HG03378 (cell line): ENCODE measurements at regions not wholly inside any gene's neighbourhood (a gene's known extent, or its start where the extent isn't known, plus 50 kb on each side); places are given as distances from the start of the nearest gene placed in this dataset.

Experiments used
- ATAC-seq: cut with Tn5 transposase; IDR thresholded peaks from one replicate; pipeline ENCODE4 v1.9.1; 2021; ENCODE audit warnings: mild to moderate bottlenecking, moderate library complexity; ENCODE audit not compliant: unreplicated experiment

DNA sequence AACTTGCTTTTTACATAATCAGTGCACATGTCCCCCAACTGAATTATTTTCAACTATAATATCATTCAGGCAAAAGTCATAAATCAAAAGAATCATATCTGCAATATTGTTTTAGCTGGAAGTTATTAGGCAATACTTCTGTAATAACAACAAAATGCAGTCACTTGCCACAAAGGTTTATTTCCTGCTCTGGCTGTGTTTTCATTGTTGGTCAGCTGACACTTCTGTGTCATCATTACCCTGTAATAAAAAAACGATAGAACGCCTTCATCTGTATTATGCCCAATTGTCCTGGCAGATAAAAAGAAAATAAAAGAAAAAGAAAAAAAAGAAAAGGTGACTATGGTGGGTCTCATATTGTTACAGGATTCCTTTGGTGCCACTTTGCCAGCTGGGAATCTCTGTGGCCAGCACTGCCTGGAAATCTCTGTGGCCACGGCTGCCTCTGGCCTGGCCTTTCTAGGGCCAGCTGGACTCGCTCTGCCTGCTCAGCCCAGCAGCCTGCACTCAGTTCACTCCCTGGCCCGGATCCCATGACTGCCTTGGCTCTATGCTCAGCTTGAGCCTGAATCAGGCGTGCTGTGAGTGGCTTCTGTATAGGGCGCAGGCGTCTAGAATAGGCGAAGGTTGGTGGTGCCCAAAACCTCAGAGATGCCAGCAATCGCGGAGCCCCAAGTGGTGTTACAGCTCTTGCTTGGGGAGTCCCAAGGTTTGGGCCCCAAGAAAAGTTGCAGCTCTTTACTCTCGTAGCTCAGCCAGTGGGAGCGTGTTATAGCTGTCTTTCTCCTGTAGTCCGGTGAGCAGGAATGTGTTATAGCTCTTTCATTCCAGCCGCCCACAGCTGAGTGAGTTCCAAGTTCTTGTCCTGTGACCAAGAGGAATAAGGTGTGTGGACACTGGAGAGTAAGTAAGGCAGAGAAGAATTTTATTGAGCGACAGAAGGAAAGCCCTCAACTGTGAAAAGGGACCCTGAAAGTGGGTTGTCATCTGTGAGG lies 1227.1 kb downstream of the SLITRK1 start:
- ATAC-seq, result no peak

DNA sequence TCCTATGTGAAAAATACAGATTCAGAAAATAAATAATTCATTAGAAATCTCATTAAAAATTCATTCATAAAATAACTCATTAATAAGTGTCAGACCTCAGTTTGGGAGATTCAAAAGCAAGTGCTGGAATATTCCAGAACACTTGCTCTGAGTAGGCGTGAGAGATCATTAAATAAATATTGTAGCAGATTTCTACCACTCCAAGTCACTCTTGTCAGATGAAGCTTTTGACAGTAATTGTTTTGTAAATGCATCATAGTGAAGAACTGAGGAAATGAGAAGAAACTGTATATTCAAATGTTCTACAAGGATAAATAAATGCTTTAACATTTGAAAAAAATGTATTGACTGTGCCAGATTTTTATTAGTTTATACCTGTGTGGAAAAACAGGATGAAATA lies 1228.1 kb downstream of the SLITRK1 start:
- no peak for ATAC-seq

DNA sequence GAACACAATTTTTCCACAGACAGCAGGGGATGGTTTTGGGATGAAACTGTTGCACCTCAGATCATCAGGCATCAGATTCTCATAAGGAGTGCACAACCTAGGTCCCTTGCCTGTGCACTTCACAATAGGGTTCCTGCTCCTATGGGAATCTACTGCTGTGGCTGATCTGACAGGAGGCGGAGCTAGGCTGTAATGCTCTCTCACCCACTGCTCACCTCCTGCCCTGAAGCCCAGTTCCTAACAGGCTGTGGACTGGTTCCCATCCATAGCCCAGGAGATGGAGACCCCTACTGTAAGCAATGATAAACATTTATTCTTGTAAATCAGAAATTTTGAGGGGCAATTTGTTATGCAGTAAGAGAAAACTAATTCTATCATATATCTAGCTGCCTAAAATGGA lies 1234.7 kb downstream of the SLITRK1 start:
- ATAC-seq, result no peak

DNA sequence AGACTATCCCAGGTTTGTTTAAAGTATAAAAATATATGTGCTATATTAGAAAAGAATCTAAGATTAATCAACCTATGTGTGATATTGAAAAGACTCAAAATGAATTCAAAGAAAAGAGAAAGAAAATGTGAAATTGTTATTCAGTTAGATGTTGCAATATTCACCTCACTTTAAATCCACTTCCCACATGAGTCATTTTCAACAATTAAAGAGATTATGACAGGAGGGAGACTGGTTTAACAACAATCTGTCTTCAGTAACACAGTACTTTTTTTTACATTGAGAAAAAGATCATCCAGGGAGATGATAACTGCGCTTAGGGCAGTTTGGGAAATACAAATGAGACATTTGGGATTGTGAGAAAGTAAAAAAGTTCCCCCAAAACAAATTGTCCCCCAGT lies 1246.2 kb downstream of the SLITRK1 start:
- no peak for ATAC-seq

DNA sequence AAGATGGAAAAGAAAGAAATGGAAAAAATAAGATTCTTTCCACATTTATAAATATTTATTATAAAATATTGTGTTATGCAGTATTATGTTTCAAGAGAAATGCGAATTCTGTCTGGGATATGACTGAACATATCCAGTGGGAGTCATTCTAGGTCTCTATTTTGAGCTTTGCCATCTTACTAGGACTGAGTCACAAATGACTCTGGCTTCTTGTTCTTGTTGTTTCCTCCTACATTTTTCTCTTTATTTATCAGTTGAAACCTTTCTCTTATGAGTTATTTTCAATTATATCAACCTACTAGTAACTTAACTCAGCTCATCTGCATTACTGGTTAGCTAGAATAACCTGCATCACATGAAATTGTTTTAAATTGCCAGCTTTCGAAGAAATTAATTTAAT lies 1247.3 kb downstream of the SLITRK1 start:
- no peak for ATAC-seq

DNA sequence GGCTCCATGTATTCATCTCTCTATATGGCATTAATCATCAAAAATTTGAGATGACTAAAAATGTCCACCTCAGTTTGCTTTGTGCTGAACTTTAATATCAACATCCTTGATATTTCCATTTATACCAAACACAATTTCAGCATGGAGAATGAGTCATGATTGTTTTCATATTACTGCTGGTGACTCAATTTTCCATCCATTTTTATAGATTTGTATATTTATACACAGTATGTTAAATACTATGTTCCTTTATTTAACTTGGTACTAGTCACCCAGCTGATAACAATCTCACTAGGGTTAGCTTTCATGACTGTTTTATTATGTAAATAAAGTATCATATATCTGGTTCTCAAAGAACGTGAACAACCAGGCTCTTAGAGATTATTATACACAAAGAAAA lies 1255.1 kb downstream of the SLITRK1 start:
- no peak for ATAC-seq

DNA sequence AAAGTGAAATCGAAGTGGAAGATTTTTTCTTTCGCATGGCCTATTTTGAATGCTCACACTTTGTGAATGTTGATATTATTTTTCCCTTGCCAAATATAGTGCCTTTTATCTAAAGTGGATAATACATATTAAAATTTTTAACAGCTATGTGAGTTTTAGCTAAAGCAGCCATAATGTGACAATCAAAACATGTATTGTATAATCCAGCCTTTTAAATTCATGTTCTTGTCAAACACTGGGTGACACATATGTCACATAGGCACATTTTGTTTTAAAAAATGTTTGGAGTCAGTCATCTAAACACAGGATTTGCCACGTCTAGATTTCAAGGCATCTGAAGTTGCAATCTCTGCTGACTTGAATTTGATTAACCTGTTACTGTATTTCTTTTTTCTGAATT lies 1256.6 kb downstream of the SLITRK1 start:
- no peak for ATAC-seq

DNA sequence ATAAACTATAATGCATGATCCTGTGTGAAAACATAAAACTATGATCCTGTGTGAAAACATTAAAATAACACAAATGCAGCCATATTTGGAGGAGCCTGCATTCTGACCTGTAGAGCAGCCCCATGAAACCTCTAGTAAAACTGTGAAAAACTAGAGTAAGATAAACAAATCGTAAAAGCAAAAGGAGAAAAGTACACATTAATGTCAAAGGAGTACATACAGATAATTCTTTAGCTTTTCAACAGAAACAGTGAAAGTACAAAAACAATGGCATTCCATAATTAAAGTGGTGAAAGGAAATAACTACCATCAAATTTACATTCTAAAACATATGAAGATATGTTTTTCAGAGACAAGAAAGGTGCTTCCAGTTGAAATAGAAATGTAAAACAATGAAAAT lies 1267.2 kb downstream of the SLITRK1 start:
- no peak for ATAC-seq

DNA sequence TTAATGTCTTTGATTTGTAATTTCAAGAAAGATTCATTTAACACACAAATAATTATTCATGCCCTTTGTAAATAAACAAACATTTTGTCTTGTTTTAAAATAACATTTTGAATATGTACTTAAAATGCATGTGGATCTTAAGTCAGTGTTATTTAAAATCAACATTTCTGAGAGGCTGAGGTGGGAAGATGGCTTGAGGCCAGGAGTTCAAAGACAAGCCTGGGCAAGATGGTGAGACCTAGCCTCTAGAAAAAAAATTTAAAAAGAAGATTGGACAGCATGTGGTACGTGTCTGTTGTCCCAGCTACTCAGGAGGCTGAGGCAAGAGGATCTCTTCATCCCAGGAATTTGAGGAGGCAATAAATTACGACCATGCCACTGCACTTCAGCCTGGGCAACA lies 1268.2 kb downstream of the SLITRK1 start:
- ATAC-seq, result no peak

DNA sequence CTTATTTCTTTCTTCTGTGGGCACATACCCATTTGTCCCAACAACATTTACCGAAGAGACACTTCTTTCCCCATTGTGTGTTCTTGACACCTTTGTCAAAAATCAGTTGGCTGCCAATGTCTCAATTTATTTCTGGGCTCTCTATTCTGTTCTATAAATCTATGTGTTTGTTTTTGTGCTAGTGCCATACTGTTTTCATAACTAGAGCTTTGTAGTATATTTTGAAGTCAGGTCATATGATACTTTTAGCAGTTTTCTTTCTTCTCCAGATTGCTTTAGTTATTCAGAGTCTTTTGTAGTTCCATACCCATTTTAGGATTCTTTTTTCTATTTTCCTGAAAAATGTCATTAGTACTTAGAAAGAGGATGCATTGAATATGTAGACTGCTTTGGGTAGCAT lies 1276.3 kb downstream of the SLITRK1 start:
- ATAC-seq, result no peak

DNA sequence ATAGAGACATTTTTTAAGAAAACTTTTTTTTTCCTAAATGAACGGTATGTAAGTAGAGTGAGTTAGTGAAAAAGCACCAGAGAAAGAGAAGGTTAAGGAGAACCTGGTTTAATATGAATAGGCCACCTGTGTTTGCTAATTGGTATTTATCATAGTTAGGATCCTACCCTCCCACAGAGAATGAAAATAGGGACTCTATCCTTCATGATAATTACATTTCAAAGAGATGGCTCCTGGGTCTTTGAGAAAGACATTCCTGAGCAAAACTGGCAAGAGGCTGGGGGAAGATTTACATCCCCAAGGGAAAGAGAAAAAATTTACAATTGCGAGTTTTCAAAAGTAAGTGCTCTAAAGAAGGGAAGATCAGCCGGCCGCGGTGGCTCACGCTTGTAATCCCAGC lies 1284.5 kb downstream of the SLITRK1 start:
- ATAC-seq, result no peak

DNA sequence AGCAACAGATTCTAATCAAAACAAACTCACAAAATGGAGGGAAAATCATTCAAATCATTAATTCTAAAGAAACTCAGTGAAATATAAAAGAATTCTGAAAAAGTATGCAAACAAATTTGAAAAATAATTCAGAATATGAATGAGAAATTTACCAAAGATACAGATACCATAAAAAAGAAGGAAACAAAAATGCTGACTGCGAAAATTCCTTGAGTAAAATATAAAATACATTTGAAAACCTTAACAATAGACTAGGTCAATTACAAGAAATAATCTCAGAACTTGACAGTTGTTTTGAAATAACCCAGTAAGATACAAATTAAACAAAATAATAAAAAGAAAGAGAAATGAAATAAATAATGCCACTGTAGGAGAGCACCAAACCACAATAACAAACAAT lies 1289.0 kb downstream of the SLITRK1 start:
- ATAC-seq, result no peak

DNA sequence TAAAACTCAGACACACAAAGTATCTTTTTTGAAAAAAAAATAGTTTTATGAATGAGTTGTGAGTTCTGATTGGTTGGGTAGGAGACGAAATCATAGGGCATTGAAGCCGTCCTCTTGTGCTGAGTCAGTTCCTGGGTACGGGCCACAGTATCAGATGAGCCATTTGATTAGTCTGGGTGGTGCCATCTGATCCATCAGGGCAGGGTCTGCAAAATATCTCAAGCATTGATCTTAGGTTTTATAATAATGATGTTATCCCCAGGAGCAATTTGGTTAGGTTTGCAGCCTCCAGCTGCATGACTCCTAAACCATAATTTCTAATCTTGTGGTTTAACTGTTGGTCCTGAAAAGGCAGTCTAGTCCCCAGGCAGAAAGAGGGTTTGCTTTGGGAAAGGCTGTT lies 1310.6 kb downstream of the SLITRK1 start:
- ATAC-seq, result no peak

DNA sequence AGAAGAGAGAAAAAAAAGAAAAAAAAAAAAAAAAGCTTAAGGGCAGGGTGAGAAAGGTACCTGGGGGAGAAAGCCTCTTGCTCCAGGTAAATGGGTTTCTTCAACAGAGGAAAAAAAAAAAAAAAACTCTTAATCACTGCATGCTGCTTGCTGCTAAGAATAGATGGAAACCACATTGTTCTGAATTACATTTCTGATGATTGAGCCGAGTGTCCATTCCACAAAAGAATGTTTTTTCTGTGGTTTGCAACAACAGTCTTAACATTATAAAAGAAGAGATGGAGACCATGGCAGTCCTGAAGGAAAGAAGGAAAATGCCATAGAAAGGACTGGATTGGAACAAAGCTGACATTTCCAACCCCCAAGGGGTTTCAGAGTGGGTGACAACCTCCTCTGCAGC lies 1312.7 kb downstream of the SLITRK1 start:
- no peak for ATAC-seq

DNA sequence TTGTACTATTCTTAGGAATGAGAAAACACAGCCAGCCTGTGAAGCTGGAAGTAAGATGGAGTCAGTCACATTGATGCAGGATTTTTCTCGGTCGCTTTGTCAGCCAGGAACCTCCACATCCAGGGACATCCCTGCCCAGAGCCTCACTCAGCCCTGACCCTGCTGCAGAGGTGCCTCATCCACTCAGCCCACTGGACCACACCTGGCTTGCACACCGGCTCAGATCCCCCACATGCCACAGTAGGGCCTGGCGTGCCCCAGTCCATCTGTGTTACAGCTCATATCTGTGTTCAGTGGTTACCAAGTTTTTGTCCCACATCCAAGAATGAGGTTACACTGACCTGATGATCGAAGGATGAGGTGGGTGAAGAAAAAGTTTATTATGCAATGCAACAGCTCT lies 1315.4 kb downstream of the SLITRK1 start:
- ATAC-seq, result no peak

DNA sequence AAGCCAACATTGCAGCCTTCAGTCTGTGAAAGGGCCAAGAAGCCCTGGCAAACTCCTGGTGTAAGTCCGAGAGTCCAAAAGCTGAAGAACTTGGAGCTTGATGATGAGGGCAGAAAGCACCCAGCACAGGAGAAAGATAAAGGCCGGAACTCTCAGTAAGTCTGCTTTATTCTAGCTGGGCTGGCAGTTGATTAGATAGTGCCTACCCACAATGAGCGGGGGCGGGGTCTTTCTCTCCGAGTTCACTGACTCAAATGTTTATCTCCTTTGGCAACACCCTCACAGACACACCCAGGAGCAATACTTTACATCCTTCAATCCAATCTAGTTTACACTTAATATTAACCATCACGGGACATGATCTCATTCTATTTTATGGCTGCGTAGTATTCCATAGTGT lies 1317.1 kb downstream of the SLITRK1 start:
- no peak for ATAC-seq

DNA sequence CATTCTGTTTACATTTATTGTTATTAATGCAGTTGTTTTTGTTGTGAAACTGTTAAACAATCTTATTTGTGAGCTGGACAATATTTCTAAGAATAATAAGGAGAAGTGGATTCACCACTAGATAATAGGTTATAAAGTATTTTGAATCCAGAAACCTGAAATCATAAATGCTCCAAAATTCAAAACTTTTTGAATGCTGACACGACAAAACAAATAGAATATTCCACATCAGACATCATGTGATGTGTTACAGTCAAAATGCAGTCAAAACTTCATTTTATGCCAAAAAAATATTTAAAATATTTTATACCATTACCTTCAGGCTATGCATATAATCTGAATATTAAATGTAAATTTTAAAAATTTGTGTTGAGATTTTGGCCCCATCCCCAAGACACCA lies 1321.4 kb downstream of the SLITRK1 start:
- ATAC-seq, result no peak

DNA sequence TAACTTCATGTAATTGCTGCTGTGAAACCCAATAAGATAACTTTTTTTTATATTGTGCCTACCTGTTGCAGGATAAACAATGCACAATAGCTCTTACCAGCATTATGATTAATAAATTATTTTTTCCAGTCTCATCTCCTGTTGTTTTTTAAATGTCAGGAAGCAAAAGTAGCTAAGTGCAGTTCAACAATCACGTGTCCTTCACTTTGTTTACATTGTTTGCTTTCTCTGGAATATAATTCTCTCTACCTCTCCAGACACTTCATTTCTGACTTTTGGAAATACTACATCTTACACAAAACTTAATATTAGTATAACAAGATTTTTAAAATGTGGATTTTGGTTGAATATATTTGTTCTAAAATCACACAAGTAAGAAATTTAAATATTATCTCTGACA lies 1359.4 kb downstream of the SLITRK1 start:
- no peak for ATAC-seq

DNA sequence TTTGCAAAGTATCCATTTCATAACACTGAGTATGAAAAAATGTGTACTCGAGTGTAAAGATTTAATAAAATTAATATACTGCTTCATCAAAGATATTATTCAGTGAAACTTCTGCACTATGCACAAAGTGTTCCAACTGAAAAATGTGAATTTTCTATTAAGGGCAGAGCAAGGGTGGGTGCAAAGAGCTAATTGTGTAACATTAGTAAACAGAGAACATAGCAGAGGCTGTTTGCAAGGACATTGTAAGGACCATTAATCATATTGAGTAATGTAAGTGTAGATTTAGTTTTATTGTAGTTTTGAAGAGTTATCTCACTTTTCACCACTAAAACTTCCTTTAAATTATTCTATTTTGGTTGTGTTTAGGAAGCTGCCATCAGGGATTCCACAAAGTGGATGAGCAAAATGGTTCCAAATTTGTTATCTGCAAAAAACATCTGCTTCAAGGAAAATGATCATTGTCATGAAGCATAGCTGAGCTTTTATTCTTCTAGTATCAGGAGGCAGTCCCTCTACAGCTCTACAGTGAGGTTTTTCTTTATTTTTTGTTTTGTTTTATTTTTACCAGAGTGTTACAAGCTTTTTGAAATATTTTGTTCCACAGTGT lies 1375.4 kb downstream of the SLITRK1 start:
- ATAC-seq, result no peak

DNA sequence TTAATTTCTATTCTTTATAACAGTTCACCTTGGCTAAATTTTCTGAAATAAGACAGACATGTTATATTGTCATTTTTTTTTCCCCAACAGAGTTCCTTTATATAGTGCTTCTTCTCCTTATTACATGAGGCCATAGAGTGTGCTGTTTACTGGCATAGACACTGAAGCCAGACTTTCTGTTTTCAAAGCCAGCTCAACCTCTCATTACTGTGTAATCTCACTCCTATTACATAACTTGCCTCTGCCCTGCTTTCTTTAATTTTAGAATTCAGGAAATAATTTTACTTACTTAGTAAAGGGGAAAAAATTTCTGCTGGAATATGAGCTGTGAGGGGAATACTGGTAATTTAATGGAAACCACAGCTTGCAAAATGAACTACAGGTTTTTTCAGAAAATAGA lies 1380.4 kb downstream of the SLITRK1 start:
- no peak for ATAC-seq

DNA sequence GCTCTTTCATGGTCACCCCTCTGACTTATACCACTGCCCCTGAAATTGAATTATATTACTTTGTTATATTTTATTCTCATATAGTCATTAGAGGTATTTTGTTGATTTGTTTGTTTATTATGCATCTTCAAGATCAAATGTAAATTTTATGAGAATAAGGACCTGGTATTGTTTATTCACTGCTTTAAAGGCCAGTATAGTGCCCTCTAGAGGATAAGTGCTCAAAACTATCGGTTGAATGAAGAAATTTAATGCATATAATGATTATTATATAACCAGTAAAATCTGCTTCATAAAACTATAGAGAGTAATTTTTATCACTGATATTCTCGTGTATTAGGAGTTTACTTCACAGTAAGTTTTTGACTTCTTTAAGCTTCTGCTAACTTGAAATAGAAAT lies 1401.9 kb downstream of the SLITRK1 start:
- no peak for ATAC-seq

DNA sequence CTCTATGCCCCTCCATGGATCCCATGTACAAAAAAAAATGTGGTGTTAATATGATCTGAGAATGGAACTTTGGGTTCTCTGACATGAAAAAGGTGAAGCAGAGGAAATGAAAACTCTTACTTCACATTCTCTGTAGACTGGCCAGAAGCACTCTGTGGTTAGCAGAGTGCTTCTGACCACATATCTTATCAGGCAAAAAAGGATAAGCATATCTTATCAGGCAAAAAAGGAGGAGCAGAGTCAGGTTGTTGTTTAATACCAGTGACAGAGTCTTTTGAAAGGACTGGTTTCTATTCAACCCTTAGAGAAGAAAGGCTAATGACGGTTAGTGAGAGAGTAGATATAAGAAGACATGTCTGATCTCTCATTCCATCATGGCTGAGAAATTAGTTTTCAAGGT lies 1404.8 kb downstream of the SLITRK1 start:
- ATAC-seq, result no peak
